ENCODE measurements at regions not wholly inside any gene's neighbourhood (a gene's known extent, or its start where the extent isn't known, plus 50 kb on each side); places are given as distances from the start of the nearest gene placed in this dataset.

DNA sequence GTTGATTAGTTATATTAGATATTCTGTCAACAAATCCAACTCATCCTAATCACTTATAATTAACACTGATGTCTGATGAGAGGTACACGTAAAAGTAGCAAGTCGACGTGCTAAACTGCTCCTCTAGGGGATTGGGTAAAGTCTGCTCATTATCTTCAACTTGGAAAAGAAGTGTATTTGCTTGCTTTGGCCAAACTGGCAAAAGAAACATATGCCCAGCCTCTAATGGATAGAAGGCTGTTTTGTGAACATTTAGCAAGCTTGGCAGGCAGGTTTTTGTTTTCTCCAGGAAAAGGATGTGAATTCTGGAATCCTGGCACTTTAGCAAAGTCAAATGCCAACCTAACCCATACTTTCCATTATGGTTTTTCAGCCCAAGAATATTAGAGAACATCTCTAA is 264.8 kb downstream of the TBL1XR1 start:
- no peak for DNase-seq

DNA sequence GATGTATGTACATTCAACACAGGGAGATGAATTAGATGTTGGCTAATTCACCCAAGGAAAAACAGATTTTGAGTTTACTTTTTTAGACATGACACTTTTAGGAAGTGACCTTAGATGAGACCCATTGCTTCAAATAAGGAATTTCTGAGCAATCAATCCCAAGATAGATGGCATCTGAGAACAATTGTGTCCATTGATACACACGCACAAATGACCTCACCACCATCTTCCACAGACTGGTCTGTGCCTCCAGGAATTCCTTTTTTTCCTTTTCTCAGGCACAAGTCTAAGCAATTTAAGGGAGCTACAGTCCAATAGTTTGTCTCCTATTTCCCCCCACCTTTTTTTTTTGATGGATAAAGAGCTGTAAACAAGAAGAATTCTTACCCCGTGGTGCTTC is 265.3 kb downstream of the TBL1XR1 start:
- no peak for DNase-seq

DNA sequence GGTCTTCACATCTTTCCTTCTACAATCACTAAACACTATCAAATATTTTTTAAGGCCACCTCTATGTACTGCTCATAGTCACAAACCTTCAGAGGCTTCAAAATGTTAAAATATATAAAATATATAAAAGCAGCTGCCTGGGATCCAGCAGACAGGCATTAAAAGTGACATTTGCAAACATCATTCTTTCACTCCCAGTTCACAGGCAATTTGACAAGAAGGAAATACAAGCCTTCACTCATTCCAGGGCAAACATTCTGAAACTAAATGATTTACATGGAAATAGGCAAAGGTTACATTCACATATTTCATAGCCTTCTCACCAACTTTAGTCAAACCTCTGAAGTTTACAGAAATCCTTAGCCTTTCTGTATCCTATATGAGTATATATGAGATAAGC is 266.3 kb downstream of the TBL1XR1 start:
- no peak for DNase-seq

DNA sequence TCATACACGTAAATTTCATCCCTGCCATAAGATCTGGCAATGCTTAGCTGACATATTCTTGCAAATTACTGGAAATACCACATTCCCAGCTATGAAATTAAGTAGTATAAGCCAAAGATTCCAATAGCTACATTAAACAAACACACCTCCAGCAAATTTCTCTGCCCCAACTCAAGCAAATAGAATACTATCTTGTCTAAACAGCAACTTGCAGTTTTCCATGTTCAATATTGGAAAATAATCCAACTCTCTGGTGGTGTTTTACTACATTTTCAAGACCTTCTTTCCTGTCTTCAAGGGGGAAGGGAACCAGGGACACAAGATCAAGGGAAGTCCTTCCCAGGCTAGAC is 268.7 kb downstream of the TBL1XR1 start:
- no peak for DNase-seq

DNA sequence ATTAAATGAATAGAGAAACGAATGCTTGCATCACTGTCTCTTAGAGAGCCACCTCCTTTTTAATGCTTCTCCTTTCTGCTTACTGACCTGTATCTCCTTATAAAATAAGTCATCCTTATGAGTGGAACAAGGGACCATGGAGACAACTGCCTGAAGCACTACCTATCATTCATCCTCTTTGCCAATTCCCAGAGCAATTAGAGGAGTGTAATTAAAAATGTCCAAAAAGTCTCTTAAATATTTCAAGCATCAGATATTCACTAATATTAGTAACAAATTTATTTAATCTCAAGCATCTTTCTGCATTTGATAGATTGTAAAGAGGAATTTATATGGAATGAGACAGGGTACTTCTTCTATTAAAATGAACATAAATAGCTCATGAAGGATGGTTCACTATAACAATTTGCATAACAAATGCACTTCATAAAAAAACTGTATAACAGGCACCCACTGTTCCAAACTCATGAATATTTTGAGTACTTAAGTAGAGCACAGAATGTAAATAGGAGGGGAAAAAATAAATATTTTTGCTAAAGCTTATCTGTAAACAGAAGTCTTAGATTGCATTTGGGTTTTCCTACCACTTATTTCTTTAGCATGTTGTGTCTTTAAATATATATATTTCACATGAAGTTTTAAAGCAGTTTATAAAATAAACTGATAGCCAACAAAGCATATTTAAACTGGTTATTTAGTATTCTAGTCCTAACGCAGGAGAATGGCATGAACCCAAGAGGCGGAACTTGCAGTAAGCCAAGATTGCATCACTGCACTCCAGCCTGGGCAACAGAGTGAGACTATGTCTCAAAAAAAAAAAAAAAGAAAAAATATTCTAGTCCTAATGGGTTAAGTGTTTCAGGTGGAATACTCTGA is 269.3 kb downstream of the TBL1XR1 start:
- no peak for DNase-seq

DNA sequence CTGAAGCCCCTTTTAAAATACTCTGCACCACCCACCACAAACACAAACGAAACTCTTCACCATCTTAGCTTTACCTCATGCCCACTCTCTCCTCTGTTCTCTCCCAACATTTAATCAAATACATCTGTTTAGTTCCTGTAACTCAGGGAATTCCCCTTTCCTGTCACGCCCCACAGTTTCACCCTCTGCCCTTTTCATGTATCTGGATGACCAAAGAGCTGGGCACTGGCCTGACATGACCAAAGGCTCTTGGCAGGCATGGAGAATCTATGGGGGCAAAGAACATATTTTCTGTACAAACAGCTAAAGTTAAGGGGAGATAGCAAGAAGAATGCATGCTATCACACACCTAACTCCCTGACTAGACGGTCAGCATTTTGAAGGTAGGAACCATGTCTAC is 270.0 kb downstream of the TBL1XR1 start:
- DNase-seq, result no peak

DNA sequence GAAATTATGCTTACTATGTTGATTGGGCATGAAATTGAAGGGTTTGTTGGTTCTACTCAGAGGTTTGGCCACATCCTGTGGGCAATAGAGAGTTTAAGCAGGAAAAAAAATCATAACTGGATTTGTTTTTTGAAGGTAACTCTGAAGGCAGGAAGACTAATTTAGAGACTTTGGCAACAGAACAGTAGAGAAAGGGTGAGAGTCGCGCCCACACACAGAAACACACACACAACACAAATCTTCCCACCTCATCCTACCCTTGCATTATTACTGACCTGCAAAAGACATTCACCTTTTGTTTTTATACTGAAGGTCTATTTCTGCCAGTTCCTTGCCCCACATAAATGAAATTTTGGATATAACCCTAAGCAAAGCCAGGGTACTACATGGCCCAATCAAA is 270.6 kb downstream of the TBL1XR1 start:
- DNase-seq, result no peak

DNA sequence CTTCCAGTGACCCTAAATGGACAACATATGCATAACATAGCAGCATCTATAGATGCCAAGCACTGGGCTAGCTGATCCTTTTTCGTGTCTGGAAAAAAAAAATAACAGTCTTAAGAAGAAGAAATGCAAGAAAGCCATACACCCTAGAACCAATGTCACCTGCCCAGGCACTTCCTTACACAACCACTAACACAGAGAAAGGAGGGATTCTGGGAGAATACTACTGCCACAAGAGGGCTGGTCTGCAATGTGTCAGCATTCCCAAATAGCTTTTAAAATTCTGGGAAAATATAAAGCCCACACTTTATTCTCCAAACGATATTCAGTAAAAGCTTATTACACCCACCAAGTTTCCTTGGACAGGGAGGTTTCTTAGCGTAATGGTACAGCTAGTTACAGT is 271.2 kb downstream of the TBL1XR1 start:
- no peak for DNase-seq

DNA sequence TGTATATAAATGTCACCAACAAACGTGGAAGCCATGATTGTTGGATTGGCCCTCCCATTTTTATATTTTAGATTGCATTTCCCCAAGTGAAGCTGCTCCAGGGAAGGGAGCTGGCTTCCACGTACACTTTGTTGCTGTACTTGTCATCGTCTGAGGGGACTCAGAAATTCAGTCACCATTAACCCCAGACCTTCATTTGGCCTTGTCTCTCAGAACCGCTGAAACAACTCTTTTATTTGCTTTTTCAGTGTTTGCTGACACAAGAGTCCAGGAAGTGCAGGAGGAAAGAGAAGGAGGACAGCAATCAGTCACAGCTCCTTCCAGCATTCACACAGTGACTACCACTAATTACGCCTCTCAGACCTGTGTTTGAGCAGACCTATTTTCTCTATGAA is 276.5 kb downstream of the TBL1XR1 start:
- no peak for DNase-seq

DNA sequence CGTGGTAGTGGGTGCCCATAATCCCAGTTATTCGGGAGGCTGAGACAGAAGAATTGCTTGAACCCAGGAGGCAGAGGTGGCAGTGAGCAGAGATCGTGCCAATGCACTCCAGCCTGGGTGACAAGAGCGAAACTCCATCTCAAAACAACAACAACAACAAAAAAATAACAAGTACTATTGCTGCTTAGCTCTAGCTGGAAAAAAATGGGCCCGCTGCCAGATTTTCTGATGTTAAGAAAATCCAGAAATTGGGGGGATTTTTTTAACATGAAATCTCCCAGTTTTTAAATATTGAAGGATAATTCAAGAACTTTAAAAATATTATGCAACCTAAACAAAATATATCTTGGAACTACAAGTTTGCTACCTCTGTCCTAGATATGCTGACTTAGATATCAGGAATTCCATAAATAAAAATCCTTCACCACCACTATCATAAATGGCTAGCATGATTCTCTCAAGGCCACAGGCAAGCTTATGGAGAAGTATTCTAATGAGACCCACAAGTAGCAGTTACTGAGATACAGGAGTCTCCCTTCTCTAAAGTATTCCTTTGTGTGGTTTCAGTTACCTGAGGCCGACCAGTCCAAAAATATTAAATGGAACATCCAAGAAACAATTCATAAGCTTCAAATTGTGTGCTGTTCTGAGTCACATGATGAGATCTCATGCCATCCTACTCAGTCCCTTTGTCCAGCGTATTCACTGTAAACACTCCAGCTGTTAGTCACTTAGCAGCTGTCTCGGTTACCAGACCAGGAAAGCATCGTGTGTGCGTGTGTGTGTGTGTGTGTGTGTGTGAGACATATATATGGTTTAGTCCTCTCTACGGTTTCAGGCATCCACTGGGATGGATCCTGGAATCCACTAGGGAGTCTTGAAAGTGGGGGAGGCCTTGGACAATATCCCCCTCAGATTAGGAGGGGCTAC is 277.2 kb downstream of the TBL1XR1 start:
- no peak for DNase-seq

DNA sequence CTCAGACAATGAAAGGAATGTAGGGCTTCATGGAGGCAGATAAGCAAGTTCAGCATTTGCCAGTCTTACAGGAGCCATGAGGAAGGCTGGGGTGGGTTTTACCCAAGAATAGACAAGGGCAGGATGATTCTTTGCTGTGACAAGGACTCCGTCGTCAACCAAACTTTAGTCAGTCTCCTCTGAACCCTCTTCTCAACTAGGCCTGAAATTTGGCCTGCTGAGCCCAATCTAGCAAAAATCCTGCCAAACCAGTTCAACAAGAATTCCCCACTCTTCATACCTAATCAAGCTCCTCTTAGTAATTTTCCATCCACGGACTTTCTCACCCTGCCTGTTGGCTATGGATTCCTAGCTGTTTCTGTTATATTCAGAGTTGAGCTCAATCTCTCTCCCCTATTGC is 280.5 kb downstream of the TBL1XR1 start:
- DNase-seq, result no peak

DNA sequence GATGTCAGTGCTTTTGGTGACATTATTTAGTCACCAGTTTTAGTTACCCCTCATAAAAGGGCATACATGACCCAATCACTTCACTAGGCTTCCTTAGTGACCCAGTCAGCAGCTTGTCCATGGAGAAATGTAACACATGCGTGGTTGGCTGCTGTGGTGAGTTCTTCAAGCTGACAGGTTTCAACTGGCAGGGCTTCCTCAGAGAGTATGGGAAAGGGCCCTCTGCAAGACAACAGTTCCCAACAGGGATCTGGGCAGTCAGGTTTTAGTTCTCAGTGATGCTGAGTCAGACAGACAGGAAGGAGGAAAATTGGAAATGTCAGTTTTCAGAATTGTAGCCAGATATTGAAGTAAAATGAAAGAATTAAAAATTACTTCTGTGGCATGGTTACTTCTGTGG is 282.5 kb downstream of the TBL1XR1 start:
- no peak for DNase-seq

DNA sequence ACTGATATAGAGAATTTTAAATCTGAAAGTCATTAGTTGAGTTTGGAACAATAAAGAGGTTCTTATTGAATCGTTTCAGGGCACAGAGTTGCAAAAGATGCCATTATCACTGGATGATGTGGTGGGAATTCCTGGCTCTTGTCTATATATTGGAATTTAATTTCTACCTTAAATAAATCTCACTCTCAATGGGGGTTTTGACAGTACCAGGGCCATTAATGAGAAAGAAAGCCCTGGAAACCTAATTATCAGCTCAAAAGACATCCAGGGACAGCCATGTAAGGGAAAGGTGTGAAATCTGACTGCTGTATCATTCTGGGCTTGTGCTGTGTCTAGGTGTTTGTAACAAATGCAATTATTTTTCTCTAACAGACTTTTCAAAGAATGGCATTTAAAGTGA is 285.7 kb downstream of the TBL1XR1 start:
- DNase-seq, result no peak

DNA sequence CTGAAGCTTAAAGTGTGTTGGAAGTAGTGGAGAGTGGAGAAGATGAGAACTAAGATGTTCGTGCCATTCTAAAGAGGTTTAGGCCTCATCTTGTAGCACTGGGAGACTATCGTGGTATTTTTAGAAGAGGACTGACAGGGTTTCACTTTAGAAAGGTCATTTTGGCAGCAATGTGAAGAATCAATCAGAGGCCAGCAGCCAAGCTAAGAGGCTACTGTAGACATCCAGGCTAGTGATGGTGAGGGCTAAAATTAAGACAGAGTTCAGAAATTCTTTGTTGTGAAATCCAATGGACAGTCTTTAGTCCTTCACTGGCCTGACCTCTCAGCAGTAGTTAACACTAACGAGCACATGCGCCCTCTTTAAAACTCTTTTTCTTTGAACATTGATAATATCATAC is 288.2 kb downstream of the TBL1XR1 start:
- no peak for DNase-seq

DNA sequence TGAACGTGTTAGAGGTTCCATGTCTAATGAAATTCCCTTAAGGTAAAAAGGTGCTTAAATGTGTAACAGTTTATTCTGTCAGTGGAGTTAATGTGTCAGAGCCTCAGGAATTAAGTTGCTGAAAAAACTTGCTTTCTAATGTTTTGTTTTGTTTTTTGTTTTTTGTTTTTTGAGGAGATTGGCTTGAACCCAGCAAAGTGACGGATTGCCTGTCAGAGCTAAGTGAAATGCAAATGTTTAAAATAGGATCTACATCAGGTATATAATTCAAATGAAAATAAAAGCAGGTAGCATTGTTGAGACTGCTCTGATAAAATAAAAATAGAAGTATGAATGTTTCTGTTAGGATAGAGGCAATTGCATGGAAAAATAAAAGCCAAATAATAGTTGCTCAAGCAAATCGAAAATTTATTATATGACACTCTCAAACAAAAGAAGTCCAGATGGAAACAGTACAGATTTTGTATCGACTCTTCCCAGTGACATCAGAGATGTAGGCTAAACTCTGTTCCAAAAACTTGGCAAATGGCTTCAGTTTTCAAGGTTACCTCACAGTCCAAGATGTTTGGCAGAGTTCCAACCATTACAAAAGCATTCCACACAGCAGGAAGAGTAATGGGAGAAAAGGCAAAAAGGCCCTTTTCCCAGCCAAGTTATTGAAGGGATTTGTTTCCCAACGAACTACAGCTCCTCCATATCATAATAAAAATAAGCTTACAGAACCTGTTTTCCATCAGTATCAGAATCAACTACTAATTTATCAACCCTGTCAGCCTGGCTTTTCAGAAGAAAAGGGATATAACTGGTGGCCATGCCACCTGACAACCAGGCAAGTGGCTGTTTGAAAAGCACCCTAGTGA is 291.0 kb downstream of the TBL1XR1 start:
- no peak for DNase-seq

DNA sequence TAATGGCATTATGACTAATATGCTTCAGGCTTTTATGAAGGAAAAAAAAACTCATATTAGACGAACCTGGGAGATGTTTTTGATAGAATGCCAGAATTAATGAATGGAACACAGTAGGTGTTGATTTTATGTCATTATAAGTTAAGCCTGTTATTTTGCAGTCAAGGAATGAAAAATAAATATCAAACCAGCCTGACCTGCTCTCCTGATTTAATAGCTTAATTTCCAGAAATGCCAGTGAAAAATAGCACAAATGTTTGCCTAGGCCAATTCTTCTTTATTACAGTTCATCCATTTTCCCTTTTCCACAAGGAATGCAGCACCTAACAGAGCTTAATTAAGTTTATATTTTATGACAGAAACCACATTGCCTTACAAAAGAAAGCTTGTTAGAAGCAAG is 292.0 kb downstream of the TBL1XR1 start:
- no peak for DNase-seq

DNA sequence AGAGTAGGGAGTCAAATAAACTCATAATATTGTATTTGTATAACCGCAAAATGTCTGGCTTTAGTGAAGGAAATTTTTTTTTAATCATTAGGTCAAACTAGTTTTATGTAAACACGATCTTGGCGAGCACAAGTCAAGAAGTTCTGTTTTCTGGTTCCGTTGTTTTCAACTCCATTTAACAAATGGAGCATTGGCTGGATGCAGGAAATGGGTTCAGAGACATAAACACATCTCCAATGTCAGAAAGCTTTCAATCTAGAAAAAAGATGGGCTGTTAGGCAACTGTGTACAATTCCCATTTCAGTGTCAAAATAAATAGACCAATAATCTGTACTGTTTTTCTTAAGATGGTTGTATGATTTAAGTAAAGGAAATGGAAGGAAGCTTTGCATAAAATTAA is 292.8 kb downstream of the TBL1XR1 start:
- no peak for DNase-seq

DNA sequence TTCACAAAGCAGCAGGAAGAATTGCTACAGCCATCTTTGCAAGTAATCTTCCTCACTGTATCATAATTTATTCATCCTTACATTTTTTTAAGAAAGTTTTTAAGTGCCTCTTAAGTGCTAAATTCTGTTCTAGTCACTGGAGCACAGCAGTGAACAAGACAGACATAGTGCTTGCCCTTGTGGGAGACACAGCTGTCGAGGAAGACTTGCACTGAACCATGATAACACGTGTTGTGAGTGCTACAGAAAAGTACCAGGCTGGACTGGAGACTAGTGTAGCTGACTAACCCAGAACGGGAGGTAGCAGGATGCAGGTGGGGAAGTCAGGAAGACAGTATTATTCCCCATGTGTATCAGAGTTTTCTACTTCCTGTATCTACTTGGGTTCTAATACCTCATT is 300.6 kb downstream of the TBL1XR1 start:
- no peak for DNase-seq

DNA sequence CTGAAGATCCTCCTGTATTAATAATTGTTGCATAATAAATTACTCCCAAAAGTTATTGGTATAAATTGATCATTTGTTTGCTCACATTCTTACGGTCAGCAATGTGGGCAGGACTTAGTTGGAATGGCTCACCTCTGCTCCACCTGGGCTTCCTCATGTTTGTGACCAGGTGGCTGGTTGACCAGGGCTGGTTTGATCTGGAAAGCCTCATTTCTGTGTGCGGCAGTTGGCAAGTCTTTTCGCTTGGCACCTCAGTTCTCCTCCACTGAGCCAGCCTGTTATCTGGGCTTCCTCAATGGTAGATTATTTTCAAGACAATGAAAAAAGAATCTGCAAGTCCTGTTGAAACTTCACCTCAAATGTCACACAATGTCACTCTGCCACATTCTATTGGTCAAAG is 301.1 kb downstream of the TBL1XR1 start:
- no peak for DNase-seq

DNA sequence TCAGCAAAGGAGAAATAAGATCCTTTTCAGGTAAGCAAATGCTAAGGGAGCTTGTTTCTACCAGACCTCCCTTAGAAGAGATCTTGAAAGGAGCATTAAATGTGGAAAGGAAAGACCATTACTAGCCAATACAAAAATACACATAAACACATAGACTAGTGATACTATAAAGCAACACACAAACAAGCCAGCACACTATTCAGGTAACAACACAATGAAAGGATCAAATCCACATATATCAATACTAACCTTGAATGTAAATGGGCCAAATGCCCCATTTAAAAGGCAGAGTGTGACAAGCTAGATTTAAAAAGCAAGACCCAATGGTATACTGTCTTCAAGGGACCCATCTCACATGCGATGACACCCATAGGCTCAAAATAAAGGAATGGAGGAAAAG is 317.6 kb downstream of the TBL1XR1 start:
- DNase-seq, result no peak

DNA sequence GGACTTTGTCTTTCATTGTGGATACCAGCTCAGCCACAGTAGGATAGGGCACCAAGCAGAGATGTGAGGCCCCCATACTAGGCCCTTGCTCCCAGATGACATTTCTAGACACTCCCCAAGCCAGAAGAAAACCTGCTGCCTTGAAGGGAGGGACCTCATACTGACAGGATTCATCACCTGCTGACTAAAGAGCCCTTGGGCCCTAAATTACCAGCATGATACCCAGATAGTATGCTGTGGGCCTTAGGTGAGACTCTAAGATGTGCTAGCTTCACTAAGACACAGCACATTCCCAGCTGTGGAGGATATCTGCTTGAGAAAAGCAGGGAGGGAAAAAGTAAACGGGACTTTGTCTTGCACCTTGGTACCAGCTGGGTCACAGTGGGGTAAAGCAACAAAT is 324.0 kb downstream of the TBL1XR1 start:
- DNase-seq, result no peak

DNA sequence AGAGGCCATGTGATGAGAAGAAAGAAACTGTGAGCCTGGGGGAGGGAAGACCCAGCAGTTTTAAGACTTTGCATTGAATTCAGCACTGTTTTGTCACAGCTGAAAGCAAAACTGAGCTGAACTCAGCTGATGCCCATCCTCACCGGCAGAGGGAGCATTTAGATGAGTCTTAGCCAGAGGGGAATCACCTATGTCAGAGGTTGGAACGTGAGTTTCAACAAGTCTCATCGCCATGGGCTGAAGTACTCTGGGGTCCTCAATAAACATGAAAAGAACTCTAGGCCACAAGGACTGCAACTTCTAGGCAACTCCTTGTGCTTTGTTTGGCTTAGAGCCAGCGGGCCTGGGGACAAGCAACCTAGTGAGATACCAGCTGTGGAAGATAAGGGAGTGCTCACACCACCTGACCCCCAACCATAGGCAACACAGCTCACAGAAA is 324.5 kb downstream of the TBL1XR1 start:
- peak; percentile 28 for DNase-seq

DNA sequence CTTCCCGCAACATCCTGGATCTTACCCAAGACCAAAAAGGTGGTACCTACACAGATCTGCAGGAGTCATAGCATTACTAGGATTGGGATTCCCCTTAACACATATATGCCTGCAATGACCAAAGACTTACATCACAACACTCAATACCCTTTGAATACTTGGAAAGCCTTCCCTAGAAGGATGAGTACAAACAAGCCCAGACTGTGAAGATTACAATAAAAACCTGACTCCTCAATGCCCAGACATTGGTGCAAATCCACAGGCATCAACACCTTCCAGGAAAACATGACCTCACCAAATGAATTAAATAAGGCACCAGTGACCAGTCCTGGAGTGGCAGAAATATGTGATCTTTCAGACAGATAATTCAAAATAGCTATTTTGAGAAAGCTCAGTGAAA is 326.8 kb downstream of the TBL1XR1 start:
- no peak for DNase-seq

All from T-helper 9 cell (primary cell).